Hepatocyte (in vitro differentiated cells): ENCODE measurements at regions not wholly inside any gene's neighbourhood (a gene's known extent, or its start where the extent isn't known, plus 50 kb on each side); places are given as distances from the start of the nearest gene placed in this dataset.

Experiments used
- DNase-seq: peaks from one replicate; pipeline ENCODE4 v3.0.0-alpha.2; 2016; ENCODE audit warnings: low spot score
- H2AFZ ChIP-seq: fragments of 200-600 bp; sonication (generic); 2 replicates; pipeline ENCODE4 v1.6.0; 2016; ENCODE audit warnings: antibody characterized with exemption, mild to moderate bottlenecking
- H3K27ac ChIP-seq: fragments of 200-600 bp; sonication (generic); 2 replicates; pipeline ENCODE4 v1.5.1; 2016; ENCODE audit warnings: mild to moderate bottlenecking
- H3K27me3 ChIP-seq: fragments of 200-600 bp; sonication (generic); 2 replicates; pipeline ENCODE4 v1.6.1; 2016
- H3K36me3 ChIP-seq: fragments of 200-600 bp; sonication (generic); replicated peaks from 2 replicates; pipeline ENCODE4 v1.5.1; 2016; ENCODE audit warnings: low read depth; ENCODE audit not compliant: insufficient read depth
- H3K4me1 ChIP-seq: fragments of 200-600 bp; sonication (generic); 2 replicates; pipeline ENCODE4 v1.5.1; 2016; ENCODE audit warnings: mild to moderate bottlenecking, moderate library complexity; ENCODE audit not compliant: insufficient read depth
- H3K4me2 ChIP-seq: fragments of 200-600 bp; sonication (generic); 2 replicates; pipeline ENCODE4 v1.6.0; 2016
- H3K4me3 ChIP-seq: fragments of 200-600 bp; sonication (generic); 2 replicates; pipeline ENCODE4 v1.5.1; 2016; ENCODE audit warnings: mild to moderate bottlenecking
- H3K79me2 ChIP-seq: fragments of 200-600 bp; sonication (generic); 2 replicates; pipeline ENCODE4 v1.6.0; 2017; ENCODE audit warnings: mild to moderate bottlenecking
- H3K9me2 ChIP-seq: fragments of 200-600 bp; sonication (generic); replicated peaks from 2 replicates; pipeline ENCODE4 v1.6.0; 2017; ENCODE audit warnings: mild to moderate bottlenecking; ENCODE audit not compliant: insufficient read depth
- H3K9me3 ChIP-seq: fragments of 200-600 bp; sonication (generic); 2 replicates; pipeline ENCODE4 v1.5.1; 2016; ENCODE audit warnings: low read depth, mild to moderate bottlenecking
- H4K20me1 ChIP-seq: fragments of 200-600 bp; sonication (generic); 2 replicates; pipeline ENCODE4 v1.6.0; 2016; ENCODE audit warnings: mild to moderate bottlenecking; ENCODE audit not compliant: insufficient read depth, poor library complexity, severe bottlenecking
- CTCF ChIP-seq: fragments of 200-600 bp; sonication (generic); IDR thresholded peaks from 2 replicates; pipeline ENCODE4 v1.5.1; 2016; ENCODE audit warnings: antibody characterized with exemption, mild to moderate bottlenecking; ENCODE audit not compliant: poor library complexity
- EZH2 ChIP-seq: fragments of 200-600 bp; sonication (generic); IDR thresholded peaks from 2 replicates; pipeline ENCODE4 v1.6.1; 2016; ENCODE audit warnings: antibody characterized with exemption, mild to moderate bottlenecking, borderline replicate concordance
- EZH2phosphoT487 ChIP-seq: fragments of 200-600 bp; sonication (generic); IDR thresholded peaks from one replicate; pipeline ENCODE4 v1.6.1; 2018; ENCODE audit warnings: antibody characterized with exemption, mild to moderate bottlenecking, low read depth, moderate library complexity; ENCODE audit not compliant: unreplicated experiment, severe bottlenecking
- WGBS: methylation state at CpG from one replicate; pipeline ENCODE4 v1.1.6; 2016; ENCODE audit warnings: low lambda C conversion rate; ENCODE audit errors: missing lambda C conversion rate; 5-methylcytosine and 5-hydroxymethylcytosine counted together

GRCh38 chr20:24776755-24777271 lies 172.3 kb upstream of the CST7 start:
- Histone ChIP-seq H3K27ac (no peak overlapping the region), H3K4me2 (no peak overlapping the region), H3K27me3 (no peaks in the 10 kb centered on the region), H3K4me3 (no peak overlapping the region), H3K9me3 (no peaks in the 10 kb centered on the region), H4K20me1 (no peaks in the 10 kb centered on the region), H3K79me2 (no peaks in the 10 kb centered on the region), H3K4me1 (no peaks in the 10 kb centered on the region), H3K9me2 (no peaks in the 10 kb centered on the region), H2AFZ (no peak overlapping the region), H3K36me3 (no peaks in the 10 kb centered on the region)
- TF ChIP-seq EZH2phosphoT487 (no peak), CTCF (no peak), EZH2 (no peak)
- no peak for DNase-seq
- WGBS: 85% methylated on average over 6 of the region's 6 CpGs

DNA sequence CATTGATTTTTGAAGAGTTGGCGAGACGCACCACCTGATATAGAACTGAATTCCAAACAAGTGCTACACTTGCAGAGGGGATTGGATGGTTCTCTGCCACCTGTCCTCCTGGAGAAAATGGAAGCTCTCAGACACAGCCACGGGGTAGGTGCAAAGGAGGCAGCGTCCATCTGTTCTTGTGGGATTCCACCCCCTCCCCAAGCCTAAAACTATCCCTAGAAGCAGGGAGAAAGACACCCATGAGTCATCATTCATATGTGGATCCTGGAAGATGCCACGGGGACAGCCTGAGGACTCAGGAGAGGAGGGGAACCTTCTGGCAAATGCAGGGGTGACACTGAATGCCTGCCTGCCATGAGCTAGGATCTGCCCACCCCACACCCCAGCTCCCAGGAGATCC lies 171.3 kb upstream of the CST7 start:
- Histone ChIP-seq H3K9me3 (no peaks in the 10 kb centered on the region), H3K9me2 (no peaks in the 10 kb centered on the region), H3K79me2 (no peaks in the 10 kb centered on the region), H2AFZ (no peak overlapping the region), H3K4me1 (no peaks in the 10 kb centered on the region), H3K36me3 (no peaks in the 10 kb centered on the region), H3K27ac (no peak overlapping the region), H3K4me3 (no peak overlapping the region), H4K20me1 (no peaks in the 10 kb centered on the region), H3K27me3 (no peaks in the 10 kb centered on the region), H3K4me2 (no peak overlapping the region)
- no peak for TF ChIP-seq EZH2phosphoT487
- DNase-seq: no peak
- whole genome bisulfite sequencing: 59% methylated on average over 5 of the region's 5 CpGs

GRCh38 chr20:24778585-24779031 lies 170.5 kb upstream of the CST7 start:
- Histone ChIP-seq H3K36me3 (no peaks in the 10 kb centered on the region), H3K4me3 (no peak overlapping the region), H3K27ac (no peak overlapping the region), H2AFZ (no peak overlapping the region), H3K79me2 (no peaks in the 10 kb centered on the region), H3K9me2 (no peaks in the 10 kb centered on the region), H3K4me1 (no peaks in the 10 kb centered on the region), H3K27me3 (no peaks in the 10 kb centered on the region), H4K20me1 (no peaks in the 10 kb centered on the region), H3K9me3 (no peaks in the 10 kb centered on the region), H3K4me2 (no peak overlapping the region)
- DNase-seq: no peak
- 89% methylated on average over 14 of the region's 14 CpGs for WGBS
- TF ChIP-seq EZH2: no peak
- TF ChIP-seq EZH2phosphoT487: no peak
- no peak for TF ChIP-seq CTCF

- 50% methylated on average over 6 of the region's 6 CpGs for WGBS
- Histone ChIP-seq H3K4me3 (no peak overlapping the region), H3K4me1 (no peaks in the 10 kb centered on the region), H3K9me3 (no peaks in the 10 kb centered on the region), H2AFZ (no peak overlapping the region), H3K79me2 (no peaks in the 10 kb centered on the region), H3K4me2 (no peak overlapping the region), H3K27me3 (no peaks in the 10 kb centered on the region), H3K27ac (no peak overlapping the region), H3K36me3 (no peaks in the 10 kb centered on the region), H3K9me2 (no peaks in the 10 kb centered on the region), H4K20me1 (no peaks in the 10 kb centered on the region)
- TF ChIP-seq EZH2phosphoT487: no peak
- no peak for TF ChIP-seq CTCF
- no peak for TF ChIP-seq EZH2
- no peak for DNase-seq
Observed at GRCh38 chr20:24779131-24779530, 169.9 kb upstream of the CST7 start.
